ENCODE measurements at regions not wholly inside any gene's neighbourhood (a gene's known extent, or its start where the extent isn't known, plus 50 kb on each side); places are given as distances from the start of the nearest gene placed in this dataset.
A peak's percentile ranks its signal among the peaks of the same experiment; 100 is the strongest.

DNA sequence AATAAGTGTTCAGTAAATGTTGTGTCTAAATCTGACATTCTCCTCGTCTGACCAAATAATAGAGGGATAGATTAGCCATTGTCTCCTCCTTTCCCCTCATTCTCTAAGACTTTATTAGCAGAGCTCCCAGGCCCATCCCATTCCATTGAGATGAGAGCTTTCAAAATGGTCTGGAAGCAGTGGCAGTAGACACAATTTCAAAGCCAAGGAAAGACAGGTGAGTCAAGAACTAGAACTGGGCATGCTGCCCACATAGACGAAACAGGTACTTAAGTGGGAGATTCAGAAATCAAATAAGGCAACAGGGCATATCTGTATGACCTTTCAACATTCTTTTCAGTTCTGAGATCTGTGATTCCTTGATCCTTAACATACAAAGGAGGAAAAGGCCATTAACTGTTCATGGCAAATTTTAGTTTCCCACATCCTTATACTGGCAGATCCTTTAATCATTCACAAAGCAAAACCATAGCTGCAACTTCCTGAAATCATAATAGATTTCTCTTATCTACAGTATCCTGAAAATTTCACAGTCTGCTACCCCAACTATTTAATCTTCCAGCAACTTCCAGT lies 96.6 kb upstream of the KCNA4 start:
- Histone ChIP-seq H3K9me3 (ENCODE audit: control insufficient read depth, insufficient read depth, low read length) (peaks cover 1% of the 10 kb centered on the region), H3K36me3 (ENCODE audit: control insufficient read depth, insufficient read depth, low read length) (no peaks in the 10 kb centered on the region), H3K27ac (ENCODE audit: low read depth, low read length) (no peak overlapping the region), H3K4me1 (ENCODE audit: control insufficient read depth, insufficient read depth, low read length) (no peaks in the 10 kb centered on the region), H3K27me3 (ENCODE audit: control insufficient read depth, insufficient read depth, low read length) (no peaks in the 10 kb centered on the region), H3K4me3 (ENCODE audit: low read depth, low read length) (no peak overlapping the region)
- 60% methylated on average over 1 of the region's 2 CpGs for WGBS (ENCODE audit: insufficient coverage)
- no peak for DNase-seq (ENCODE audit: low read depth in 4 of 6, low spot score in 6 of 6)

DNA sequence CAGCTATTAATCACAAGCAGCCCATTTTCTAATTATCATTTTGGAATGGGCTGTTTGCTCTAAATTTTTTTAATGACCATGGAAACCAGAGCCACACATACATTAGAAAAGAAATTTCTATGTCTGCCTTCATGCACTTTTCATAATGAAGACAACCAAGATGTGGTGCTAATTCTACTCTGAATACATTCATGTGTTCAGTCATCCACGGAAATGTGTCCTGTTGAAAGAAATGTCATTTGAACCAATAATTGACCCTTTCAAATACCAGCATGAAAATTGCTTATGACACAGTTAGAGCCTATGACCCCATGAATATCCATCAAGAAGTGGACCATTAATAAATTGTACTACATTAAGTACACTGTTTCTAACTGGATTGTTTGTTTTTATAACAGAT lies 99.7 kb upstream of the KCNA4 start:
- H3K4me3 ChIP-seq (ENCODE audit: low read depth, low read length), result no peak overlapping the region
- no CpG with 5 or more reads among the region's 1 CpG for WGBS (ENCODE audit: insufficient coverage)
- no peaks in the 10 kb centered on the region for H3K36me3 ChIP-seq (ENCODE audit: control insufficient read depth, insufficient read depth, low read length)
- peak in 1 of 6 donors; percentile 15 for DNase-seq (ENCODE audit: low read depth in 4 of 6, low spot score in 6 of 6)
- H3K27ac ChIP-seq (ENCODE audit: low read depth, low read length), result no peak overlapping the region
- H3K9me3 ChIP-seq (ENCODE audit: control insufficient read depth, insufficient read depth, low read length), result peaks cover 1% of the 10 kb centered on the region
- H3K4me1 ChIP-seq (ENCODE audit: control insufficient read depth, insufficient read depth, low read length), result no peaks in the 10 kb centered on the region
- no peaks in the 10 kb centered on the region for H3K27me3 ChIP-seq (ENCODE audit: control insufficient read depth, insufficient read depth, low read length)

DNA sequence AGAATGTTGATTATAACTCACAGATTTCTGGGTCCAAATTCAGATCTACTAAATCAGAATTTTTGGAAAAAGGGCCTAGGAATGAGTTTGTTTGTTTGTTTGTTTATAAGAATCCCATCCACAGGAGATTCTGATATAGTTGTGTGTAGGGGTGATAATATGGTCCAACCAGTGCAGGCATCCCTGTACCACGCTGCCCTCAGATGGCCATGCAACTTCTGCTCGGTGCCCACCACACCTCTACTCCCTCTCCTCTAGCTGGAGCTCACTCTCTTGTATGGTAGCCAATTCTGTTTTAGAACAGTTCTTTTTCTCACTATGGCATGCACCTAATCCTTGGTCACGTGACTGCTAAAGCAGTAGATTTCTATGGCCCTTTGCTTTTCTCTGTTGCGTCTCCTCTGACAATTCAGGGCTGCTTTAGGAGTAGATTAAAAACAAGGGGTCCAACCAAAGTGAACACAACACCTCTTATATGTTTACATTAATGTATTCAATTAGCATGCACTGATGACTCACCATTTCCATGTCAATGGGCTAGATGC lies 103.3 kb upstream of the KCNA4 start:
- whole genome bisulfite sequencing (ENCODE audit: insufficient coverage), result 93% methylated on average over 2 of the region's 4 CpGs
- no peaks in the 10 kb centered on the region for H3K27me3 ChIP-seq (ENCODE audit: control insufficient read depth, insufficient read depth, low read length)
- H3K4me3 ChIP-seq (ENCODE audit: low read depth, low read length), result no peak overlapping the region
- no peaks in the 10 kb centered on the region for H3K36me3 ChIP-seq (ENCODE audit: control insufficient read depth, insufficient read depth, low read length)
- H3K27ac ChIP-seq (ENCODE audit: low read depth, low read length), result no peak overlapping the region
- H3K4me1 ChIP-seq (ENCODE audit: control insufficient read depth, insufficient read depth, low read length), result no peaks in the 10 kb centered on the region
- DNase-seq (ENCODE audit: low read depth in 4 of 6, low spot score in 6 of 6), result no peak
- peaks cover 1% of the 10 kb centered on the region for H3K9me3 ChIP-seq (ENCODE audit: control insufficient read depth, insufficient read depth, low read length)

DNA sequence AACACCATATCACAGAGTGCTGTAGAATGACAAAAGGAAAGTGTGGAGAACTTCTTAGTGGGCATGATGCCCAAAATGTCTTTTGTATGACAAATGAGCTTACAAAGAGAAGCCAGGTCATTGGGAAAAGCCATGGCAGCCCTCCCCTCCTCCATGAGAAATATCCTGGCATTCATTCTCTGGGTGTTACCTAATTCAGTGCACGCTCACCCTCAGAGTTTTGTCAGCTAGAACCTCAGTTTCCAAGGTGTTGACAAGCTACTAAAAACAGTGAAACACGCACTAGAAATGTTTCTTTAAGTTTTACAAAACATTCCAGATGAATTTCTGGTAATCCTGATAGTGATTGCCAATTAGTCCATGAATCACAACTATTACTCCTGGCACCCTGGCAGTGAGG lies 105.4 kb upstream of the FSHB start:
- H3K4me3 ChIP-seq (ENCODE audit: low read depth, low read length), result no peak overlapping the region
- no peaks in the 10 kb centered on the region for H3K4me1 ChIP-seq (ENCODE audit: control insufficient read depth, insufficient read depth, low read length)
- DNase-seq (ENCODE audit: low read depth in 4 of 6, low spot score in 6 of 6), result no peak
- no peaks in the 10 kb centered on the region for H3K36me3 ChIP-seq (ENCODE audit: control insufficient read depth, insufficient read depth, low read length)
- H3K27me3 ChIP-seq (ENCODE audit: control insufficient read depth, insufficient read depth, low read length), result no peaks in the 10 kb centered on the region
- no peaks in the 10 kb centered on the region for H3K9me3 ChIP-seq (ENCODE audit: control insufficient read depth, insufficient read depth, low read length)
- no peak overlapping the region for H3K27ac ChIP-seq (ENCODE audit: low read depth, low read length)
- 100% methylated on average over 1 of the region's 2 CpGs for WGBS (ENCODE audit: insufficient coverage)

DNA sequence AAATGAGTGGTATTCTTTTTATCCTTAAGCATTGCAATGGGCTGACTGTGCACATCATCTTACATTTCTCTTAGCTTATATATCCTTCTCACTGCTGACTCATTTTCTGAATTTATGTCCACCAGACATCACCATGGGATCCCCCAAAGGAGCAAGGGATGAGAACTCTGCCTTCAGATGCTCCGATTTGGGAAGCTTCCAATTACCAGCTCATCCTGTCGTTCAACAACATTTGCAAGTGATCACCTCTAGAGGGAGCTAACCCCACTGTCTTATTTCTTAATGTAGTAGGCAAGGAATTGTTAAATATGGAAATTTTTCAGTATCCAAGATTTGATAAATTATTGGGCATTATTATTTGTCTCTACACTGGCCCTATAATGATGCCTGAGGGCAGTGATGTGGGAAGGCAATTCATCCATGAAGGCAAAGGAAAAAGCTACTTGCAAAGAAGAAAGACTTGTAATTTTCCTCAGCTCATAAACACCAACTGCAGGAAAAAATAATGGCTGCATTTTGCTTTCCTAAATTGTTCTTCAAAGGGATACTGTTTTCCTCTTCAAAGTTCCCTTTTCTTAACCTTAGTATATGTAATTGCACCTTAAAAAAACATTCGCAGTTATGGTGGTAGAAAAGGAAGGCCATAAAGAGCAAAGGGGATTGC lies 102.4 kb upstream of the FSHB start:
- Histone ChIP-seq H3K4me3 (ENCODE audit: low read depth, low read length) (no peak overlapping the region), H3K27ac (ENCODE audit: low read depth, low read length) (no peak overlapping the region), H3K27me3 (ENCODE audit: control insufficient read depth, insufficient read depth, low read length) (no peaks in the 10 kb centered on the region), H3K4me1 (ENCODE audit: control insufficient read depth, insufficient read depth, low read length) (no peaks in the 10 kb centered on the region), H3K36me3 (ENCODE audit: control insufficient read depth, insufficient read depth, low read length) (no peaks in the 10 kb centered on the region), H3K9me3 (ENCODE audit: control insufficient read depth, insufficient read depth, low read length) (no peaks in the 10 kb centered on the region)
- peak in 2 of 6 donors; percentile 49 to 72 for DNase-seq (ENCODE audit: low read depth in 4 of 6, low spot score in 6 of 6)
- no CpG with 5 or more reads among the region's 3 CpGs for WGBS (ENCODE audit: insufficient coverage)

DNA sequence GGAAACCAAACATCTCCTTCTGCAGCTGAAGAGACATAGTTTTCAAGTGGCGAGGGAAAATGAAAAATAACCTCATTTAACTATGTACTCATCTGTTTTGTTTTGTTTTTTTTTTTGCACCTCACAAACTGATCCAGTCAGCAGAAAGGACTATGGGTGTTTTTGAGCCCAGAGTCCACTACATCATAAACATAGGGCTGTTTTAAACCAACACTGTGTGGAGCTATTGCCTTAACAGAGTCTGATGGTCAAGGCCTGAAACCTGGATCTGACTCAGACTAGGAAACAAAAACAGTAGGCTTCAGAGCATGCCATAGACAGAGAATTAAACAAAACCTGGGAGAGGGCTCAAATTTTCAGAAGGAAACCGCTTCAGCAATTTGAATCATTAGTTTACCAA lies 99.3 kb upstream of the FSHB start:
- DNase-seq (ENCODE audit: low read depth in 4 of 6, low spot score in 6 of 6), result peak in 1 of 6 donors; percentile 17
- H3K4me1 ChIP-seq (ENCODE audit: control insufficient read depth, insufficient read depth, low read length), result no peaks in the 10 kb centered on the region
- H3K4me3 ChIP-seq (ENCODE audit: low read depth, low read length), result no peak overlapping the region
- no CpG with 5 or more reads among the region's 2 CpGs for WGBS (ENCODE audit: insufficient coverage)
- no peaks in the 10 kb centered on the region for H3K36me3 ChIP-seq (ENCODE audit: control insufficient read depth, insufficient read depth, low read length)
- no peaks in the 10 kb centered on the region for H3K9me3 ChIP-seq (ENCODE audit: control insufficient read depth, insufficient read depth, low read length)
- H3K27ac ChIP-seq (ENCODE audit: low read depth, low read length), result no peak overlapping the region
- H3K27me3 ChIP-seq (ENCODE audit: control insufficient read depth, insufficient read depth, low read length), result no peaks in the 10 kb centered on the region

DNA sequence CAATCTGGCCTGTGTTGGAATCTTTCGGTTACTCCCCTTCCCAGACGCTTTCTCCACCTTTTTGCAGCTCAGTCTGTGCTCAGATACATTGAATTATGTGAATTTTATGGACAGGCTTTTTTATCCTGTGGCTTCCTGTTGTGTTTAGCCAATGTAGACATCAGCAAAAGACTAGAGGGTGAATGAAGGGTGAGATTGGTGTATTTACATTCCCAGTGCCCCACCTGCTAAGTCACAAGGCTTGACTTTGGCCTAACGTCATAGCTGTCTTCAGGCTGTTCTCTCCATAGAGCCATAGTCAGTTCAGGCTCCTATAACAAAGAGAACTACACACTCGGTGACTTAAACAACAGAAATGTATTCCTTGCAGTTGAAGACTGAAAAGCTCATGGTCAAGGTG lies 97.5 kb upstream of the FSHB start:
- Histone ChIP-seq H3K9me3 (ENCODE audit: control insufficient read depth, insufficient read depth, low read length) (no peaks in the 10 kb centered on the region), H3K4me1 (ENCODE audit: control insufficient read depth, insufficient read depth, low read length) (no peaks in the 10 kb centered on the region), H3K4me3 (ENCODE audit: low read depth, low read length) (no peak overlapping the region), H3K27me3 (ENCODE audit: control insufficient read depth, insufficient read depth, low read length) (no peaks in the 10 kb centered on the region), H3K27ac (ENCODE audit: low read depth, low read length) (no peak overlapping the region), H3K36me3 (ENCODE audit: control insufficient read depth, insufficient read depth, low read length) (no peaks in the 10 kb centered on the region)
- DNase-seq (ENCODE audit: low read depth in 4 of 6, low spot score in 6 of 6), result no peak
- 50% methylated on average over 1 of the region's 4 CpGs for WGBS (ENCODE audit: insufficient coverage)

DNA sequence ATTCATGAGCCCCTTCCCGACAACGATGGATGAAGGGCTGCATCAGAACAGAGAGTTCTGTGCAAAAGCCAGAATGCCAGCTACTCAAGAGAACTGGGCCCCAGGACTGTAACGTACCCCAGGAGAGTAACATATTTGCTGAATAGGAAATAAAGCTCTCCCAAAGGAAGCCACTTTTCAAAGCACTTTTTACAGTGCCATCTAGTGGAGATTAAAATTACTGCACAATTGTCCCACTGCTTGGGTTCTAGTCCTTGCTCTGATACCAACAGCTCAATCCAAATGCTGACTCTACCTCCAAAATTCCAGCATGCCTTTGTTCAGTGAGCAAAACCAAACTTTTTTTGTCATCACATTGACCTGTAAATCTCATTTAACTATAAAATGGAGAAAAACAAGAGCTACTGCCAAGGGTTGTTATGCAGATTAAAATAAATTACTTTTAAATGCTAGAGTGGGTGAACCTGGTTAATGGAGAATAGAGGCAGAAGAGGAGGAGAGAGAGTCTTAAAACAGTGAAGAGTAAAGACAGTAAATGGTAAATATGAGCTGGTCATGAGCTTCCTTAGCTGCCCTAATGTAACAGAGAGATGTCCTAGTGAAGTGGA lies 87.6 kb upstream of the FSHB start:
- Histone ChIP-seq H3K4me1 (ENCODE audit: control insufficient read depth, insufficient read depth, low read length) (no peaks in the 10 kb centered on the region), H3K27ac (ENCODE audit: low read depth, low read length) (no peak overlapping the region), H3K4me3 (ENCODE audit: low read depth, low read length) (no peak overlapping the region), H3K36me3 (ENCODE audit: control insufficient read depth, insufficient read depth, low read length) (no peaks in the 10 kb centered on the region), H3K9me3 (ENCODE audit: control insufficient read depth, insufficient read depth, low read length) (no peaks in the 10 kb centered on the region), H3K27me3 (ENCODE audit: control insufficient read depth, insufficient read depth, low read length) (no peaks in the 10 kb centered on the region)
- WGBS (ENCODE audit: insufficient coverage), result no CpG with 5 or more reads among the region's 3 CpGs
- DNase-seq (ENCODE audit: low read depth in 4 of 6, low spot score in 6 of 6), result peak in 3 of 6 donors; percentile 11 to 65 (median 63)

DNA sequence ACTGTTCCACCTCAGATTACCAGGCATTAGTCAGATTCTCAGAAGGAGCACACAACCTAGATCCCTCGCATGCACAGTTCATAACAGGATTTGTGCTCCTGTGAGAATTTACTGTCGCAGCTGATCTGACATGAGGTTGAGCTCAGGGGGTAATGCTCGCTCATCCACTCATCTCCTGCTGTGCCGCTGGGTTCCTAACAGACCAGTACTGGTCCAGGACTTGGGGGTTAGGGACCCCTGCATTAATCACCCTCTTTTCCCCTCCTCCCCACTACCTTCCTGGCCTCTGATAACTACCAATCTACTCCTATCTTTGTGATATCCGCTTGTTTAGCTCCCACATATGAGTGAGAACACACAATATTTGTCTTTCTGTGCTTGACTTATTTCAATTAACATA lies 83.5 kb upstream of the FSHB start:
- Histone ChIP-seq H3K27me3 (ENCODE audit: control insufficient read depth, insufficient read depth, low read length) (no peaks in the 10 kb centered on the region), H3K4me3 (ENCODE audit: low read depth, low read length) (no peak overlapping the region), H3K4me1 (ENCODE audit: control insufficient read depth, insufficient read depth, low read length) (no peaks in the 10 kb centered on the region), H3K9me3 (ENCODE audit: control insufficient read depth, insufficient read depth, low read length) (no peaks in the 10 kb centered on the region), H3K36me3 (ENCODE audit: control insufficient read depth, insufficient read depth, low read length) (no peaks in the 10 kb centered on the region), H3K27ac (ENCODE audit: low read depth, low read length) (no peak overlapping the region)
- WGBS (ENCODE audit: insufficient coverage), result 91% methylated on average over 4 of the region's 5 CpGs
- DNase-seq (ENCODE audit: low read depth in 4 of 6, low spot score in 6 of 6), result no peak

DNA sequence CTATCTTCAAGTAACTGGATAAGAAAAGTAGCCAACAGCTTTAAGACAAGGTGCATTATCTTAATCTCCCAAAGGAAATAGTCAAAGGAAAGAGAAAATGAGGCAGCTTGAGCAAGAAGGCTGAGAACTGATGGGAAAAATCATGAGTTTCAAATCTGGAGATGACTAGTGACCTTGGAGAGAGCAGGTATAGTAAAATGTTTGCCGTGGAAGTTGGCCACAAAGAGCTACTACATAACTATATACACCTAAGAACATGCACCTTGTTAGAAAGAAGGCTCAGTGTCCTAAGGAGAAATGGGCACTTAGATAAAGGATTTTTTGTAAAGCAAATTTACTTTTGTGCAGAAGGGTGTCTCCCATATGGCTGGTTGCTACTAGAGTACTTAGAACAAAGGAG lies 80.8 kb upstream of the FSHB start:
- Histone ChIP-seq H3K36me3 (ENCODE audit: control insufficient read depth, insufficient read depth, low read length) (no peaks in the 10 kb centered on the region), H3K9me3 (ENCODE audit: control insufficient read depth, insufficient read depth, low read length) (no peaks in the 10 kb centered on the region), H3K4me3 (ENCODE audit: low read depth, low read length) (no peak overlapping the region), H3K27me3 (ENCODE audit: control insufficient read depth, insufficient read depth, low read length) (no peaks in the 10 kb centered on the region), H3K4me1 (ENCODE audit: control insufficient read depth, insufficient read depth, low read length) (no peaks in the 10 kb centered on the region), H3K27ac (ENCODE audit: low read depth, low read length) (no peak overlapping the region)
- no CpG with 5 or more reads among the region's 1 CpG for WGBS (ENCODE audit: insufficient coverage)
- no peak for DNase-seq (ENCODE audit: low read depth in 4 of 6, low spot score in 6 of 6)

All from spinal cord (tissue), 9 donors.